ENCODE measurements at regions not wholly inside any gene's neighbourhood (a gene's known extent, or its start where the extent isn't known, plus 50 kb on each side); places are given as distances from the start of the nearest gene placed in this dataset.
"Not testable (repeated sequence)": the region's sequence is repeated elsewhere in the genome, so short reads cannot be mapped to it uniquely, and the experiment has no call there.

- TF ChIP-seq, protein P1, sequence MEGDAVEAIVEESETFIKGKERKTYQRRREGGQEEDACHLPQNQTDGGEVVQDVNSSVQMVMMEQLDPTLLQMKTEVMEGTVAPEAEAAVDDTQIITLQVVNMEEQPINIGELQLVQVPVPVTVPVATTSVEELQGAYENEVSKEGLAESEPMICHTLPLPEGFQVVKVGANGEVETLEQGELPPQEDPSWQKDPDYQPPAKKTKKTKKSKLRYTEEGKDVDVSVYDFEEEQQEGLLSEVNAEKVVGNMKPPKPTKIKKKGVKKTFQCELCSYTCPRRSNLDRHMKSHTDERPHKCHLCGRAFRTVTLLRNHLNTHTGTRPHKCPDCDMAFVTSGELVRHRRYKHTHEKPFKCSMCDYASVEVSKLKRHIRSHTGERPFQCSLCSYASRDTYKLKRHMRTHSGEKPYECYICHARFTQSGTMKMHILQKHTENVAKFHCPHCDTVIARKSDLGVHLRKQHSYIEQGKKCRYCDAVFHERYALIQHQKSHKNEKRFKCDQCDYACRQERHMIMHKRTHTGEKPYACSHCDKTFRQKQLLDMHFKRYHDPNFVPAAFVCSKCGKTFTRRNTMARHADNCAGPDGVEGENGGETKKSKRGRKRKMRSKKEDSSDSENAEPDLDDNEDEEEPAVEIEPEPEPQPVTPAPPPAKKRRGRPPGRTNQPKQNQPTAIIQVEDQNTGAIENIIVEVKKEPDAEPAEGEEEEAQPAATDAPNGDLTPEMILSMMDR (IDR thresholded peaks at IDR 0.05; ENCODE audit: extremely low read depth, missing control alignments) = no peak
Observed at GRCh38 chr7:91491868-91492267, 227.6 kb downstream of the FZD1 start.

DNA sequence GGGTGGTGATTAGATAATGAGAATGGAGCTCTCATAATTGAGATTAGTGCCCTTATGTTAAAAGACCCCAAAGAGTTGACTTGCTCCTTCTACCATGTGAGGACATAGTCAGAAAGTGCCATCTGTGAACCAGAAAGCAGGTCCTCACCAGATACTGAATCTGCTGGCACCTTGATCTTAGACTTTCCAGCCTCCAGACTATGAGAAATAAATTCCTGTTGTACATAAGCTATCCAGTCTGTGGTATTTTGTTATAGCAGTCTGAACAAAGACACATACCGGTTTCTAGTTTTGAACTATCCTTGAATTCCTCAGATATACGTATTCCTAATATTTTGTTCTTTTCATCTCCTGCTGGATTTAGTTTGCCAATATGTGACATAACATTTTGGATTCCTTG, 228.1 kb downstream of the FZD1 start:
- no peak for DNase-seq (ENCODE audit: low spot score)
- TF ChIP-seq, protein P1 (IDR thresholded peaks at IDR 0.05; ENCODE audit: extremely low read depth, missing control alignments) = no peak

More at GRCh38 chr7:91491868-91492267, 227.6 kb downstream of the FZD1 start:
- DNase-seq (ENCODE audit: low spot score) = no peak

DNA sequence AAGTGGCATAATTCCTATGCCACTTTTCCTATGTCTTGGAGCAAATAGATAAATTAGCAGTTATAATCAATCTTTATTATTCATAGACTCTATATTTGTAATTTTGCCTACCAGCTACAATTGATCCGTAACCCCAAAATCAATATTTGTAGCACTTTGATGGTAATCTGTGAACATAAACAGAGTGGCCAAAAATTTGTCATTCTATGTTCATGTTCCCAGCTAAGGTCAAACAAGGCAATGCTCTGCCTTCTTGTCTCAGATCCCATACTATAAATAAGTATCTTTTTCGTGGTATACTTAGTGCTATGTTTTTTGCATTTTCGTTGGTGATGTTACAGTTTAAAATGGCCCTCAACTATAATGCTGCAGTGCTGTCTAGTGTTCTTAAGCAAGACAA, 228.5 kb downstream of the FZD1 start:
- no peak for DNase-seq (ENCODE audit: low spot score)
- TF ChIP-seq, protein P1 (IDR thresholded peaks at IDR 0.05; ENCODE audit: extremely low read depth, missing control alignments) = no peak

- no peak for DNase-seq (ENCODE audit: low spot score)
- TF ChIP-seq, protein P1 (IDR thresholded peaks at IDR 0.05; ENCODE audit: extremely low read depth, missing control alignments) = no peak
Observed at GRCh38 chr7:91494450-91494849, 230.2 kb downstream of the FZD1 start.

DNA sequence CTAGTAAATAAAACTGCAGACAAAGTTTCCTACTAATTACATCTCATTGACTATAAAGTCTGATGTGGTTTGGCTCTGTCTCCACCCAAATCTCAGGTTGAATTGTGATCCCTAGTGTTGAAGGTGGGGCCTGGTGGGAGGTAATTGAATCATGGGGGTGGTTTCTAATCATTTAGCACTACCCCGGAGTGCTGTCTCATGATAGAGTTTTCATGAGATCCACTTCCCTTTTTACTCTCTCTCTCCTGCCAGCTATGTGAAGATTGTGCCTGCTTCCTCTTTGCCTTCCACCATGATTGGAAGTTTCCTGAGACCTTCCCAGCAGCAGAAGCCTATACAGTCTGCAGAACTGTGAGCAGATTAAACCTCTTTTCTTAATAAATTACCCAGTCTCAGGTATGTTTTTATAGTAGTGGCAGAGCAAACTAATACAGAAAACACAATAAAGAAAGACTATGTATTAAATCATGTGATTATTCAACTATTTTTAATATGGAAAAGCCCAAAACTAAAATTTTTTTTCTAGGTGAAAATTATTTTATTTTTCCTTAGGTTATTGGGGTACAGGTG, 232.1 kb downstream of the FZD1 start:
- TF ChIP-seq, protein P1 (IDR thresholded peaks at IDR 0.05; ENCODE audit: extremely low read depth, missing control alignments) = no peak
- DNase-seq (ENCODE audit: low spot score) = no peak

DNA sequence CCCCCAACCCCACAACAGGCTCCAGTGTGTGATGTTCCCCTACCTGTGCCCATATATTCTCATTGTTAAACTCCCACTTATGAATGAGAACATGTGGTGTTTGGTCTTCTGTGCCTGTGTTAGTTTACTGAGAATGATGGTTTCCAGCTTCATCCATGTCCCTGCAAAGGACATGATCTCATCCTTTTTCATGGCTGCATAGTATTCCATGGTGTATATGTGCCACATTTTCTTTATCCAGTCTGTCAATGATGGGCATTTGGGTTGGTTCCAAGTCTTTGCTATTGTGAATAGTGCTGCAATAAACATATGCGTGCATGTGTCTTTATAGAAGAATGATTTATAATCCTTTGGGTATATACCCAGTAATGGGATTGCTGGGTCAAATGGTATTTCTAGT, 233.0 kb downstream of the FZD1 start:
- DNase-seq (ENCODE audit: low spot score) = not testable (repeated sequence)

GRCh38 chr7:91503934-91504555, 239.8 kb downstream of the FZD1 start:
- no peak for DNase-seq (ENCODE audit: low spot score)
- TF ChIP-seq, protein P1 (IDR thresholded peaks at IDR 0.05; ENCODE audit: extremely low read depth, missing control alignments) = no peak

- TF ChIP-seq, protein P1 (IDR thresholded peaks at IDR 0.05; ENCODE audit: extremely low read depth, missing control alignments) = no peak
- DNase-seq (ENCODE audit: low spot score) = no peak
Observed at GRCh38 chr7:91504919-91505318, 240.7 kb downstream of the FZD1 start.

- not testable (repeated sequence) for DNase-seq (ENCODE audit: low spot score)
Observed at GRCh38 chr7:91506966-91507365, 242.7 kb downstream of the FZD1 start.

GRCh38 chr7:91511861-91512260, 247.6 kb downstream of the FZD1 start:
- not testable (repeated sequence) for DNase-seq (ENCODE audit: low spot score)
